BLaER1 treated with 17β-estradiol and CSF1 and Interleukin-3, amounts not matched to agents 10 nM and 100 nM (cell line): ENCODE measurements at regions not wholly inside any gene's neighbourhood (a gene's known extent, or its start where the extent isn't known, plus 50 kb on each side); places are given as distances from the start of the nearest gene placed in this dataset.

Experiments used
- H3K27ac ChIP-seq, 11 experiments: shearing (Covaris generic); formaldehyde crosslinking; 2 replicates each; pipeline ENCODE4 v1.8.1; 2022
- H3K27me3 ChIP-seq, 11 experiments: shearing (Covaris generic); formaldehyde crosslinking; 2 replicates each; pipeline ENCODE4 v1.8.1; 2022
- H3K36me3 ChIP-seq, 11 experiments: shearing (Covaris generic); formaldehyde crosslinking; 2 replicates each; pipeline ENCODE4 v1.8.1; 2022
- H3K4me1 ChIP-seq, 10 experiments: shearing (Covaris generic); formaldehyde crosslinking; 2 replicates each; pipeline ENCODE4 v1.8.1; 2022
- H3K4me2 ChIP-seq, 11 experiments: shearing (Covaris generic); formaldehyde crosslinking; 2 replicates each; pipeline ENCODE4 v1.8.1; 2022
- H3K4me3 ChIP-seq, 10 experiments: shearing (Covaris generic); formaldehyde crosslinking; 2 replicates each; pipeline ENCODE4 v1.8.1; 2022
- H3K9ac ChIP-seq, 11 experiments: shearing (Covaris generic); formaldehyde crosslinking; 2 replicates each; pipeline ENCODE4 v1.8.1; 2022
- H3K9me3 ChIP-seq, 11 experiments: shearing (Covaris generic); formaldehyde crosslinking; replicated peaks in 1 of 11; 2 replicates each; pipeline ENCODE4 v1.8.1; 2022
- H4K20me1 ChIP-seq, 11 experiments: shearing (Covaris generic); formaldehyde crosslinking; 2 replicates each; pipeline ENCODE4 v1.8.1; 2022
- Cebpa-rat ChIP-seq, 11 experiments: shearing (Covaris generic); IDR thresholded peaks; 2 replicates each; pipeline ENCODE4 v1.8.1; 2022

- Histone ChIP-seq H3K9ac (no peak overlapping the region), H3K27ac (no peak overlapping the region), H3K9me3 (no peaks in the 10 kb centered on the region), H4K20me1 (no peaks in the 10 kb centered on the region), H3K36me3 (no peaks in the 10 kb centered on the region), H3K4me2 (no peak overlapping the region), H3K4me3 (no peak overlapping the region), H3K27me3 (no peaks in the 10 kb centered on the region), H3K4me1 (no peaks in the 10 kb centered on the region)
- no peak for TF ChIP-seq Cebpa-rat (IDR thresholded peaks at IDR 0.05)
Measured at GRCh38 chr6:54474898-54475297, 166.7 kb downstream of the TINAG start.

- no peak overlapping the region for H3K27ac ChIP-seq
- H3K9me3 ChIP-seq: no peaks in the 10 kb centered on the region
- H3K36me3 ChIP-seq: no peaks in the 10 kb centered on the region
- TF ChIP-seq Cebpa-rat (IDR thresholded peaks at IDR 0.05): no peak
- no peak overlapping the region for H3K4me2 ChIP-seq
- no peak overlapping the region for H3K9ac ChIP-seq
- no peak overlapping the region for H3K4me3 ChIP-seq
- no peaks in the 10 kb centered on the region for H4K20me1 ChIP-seq
- H3K4me1 ChIP-seq: no peaks in the 10 kb centered on the region
- H3K27me3 ChIP-seq: no peaks in the 10 kb centered on the region
Measured at GRCh38 chr6:54481091-54481490, 172.8 kb downstream of the TINAG start.

GRCh38 chr6:54491431-54491830 is 183.2 kb downstream of the TINAG start:
- no peak for TF ChIP-seq Cebpa-rat (IDR thresholded peaks at IDR 0.05)
- H3K4me2 ChIP-seq: no peak overlapping the region

DNA sequence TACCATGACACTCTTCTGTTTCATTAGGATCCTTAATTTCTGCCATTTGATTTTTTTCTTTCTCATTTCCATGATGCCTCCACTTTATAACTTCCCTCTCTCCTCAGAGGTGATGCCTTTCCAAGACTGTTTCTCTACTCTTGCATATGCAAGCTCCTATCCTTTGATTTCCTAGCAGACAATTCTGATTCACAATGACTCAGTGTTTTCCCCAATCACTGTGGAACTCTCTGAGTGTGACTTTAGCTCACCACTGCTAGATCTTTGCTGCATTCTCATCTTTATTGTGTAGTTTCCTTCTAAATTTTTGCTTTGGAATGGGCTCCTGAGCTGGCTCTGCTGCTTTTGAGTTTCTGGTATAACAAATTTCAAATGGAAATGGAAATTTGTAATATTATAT is 184.9 kb downstream of the TINAG start:
- H3K27me3 ChIP-seq: no peaks in the 10 kb centered on the region
- no peak overlapping the region for H3K4me2 ChIP-seq
- H4K20me1 ChIP-seq: no peaks in the 10 kb centered on the region
- H3K4me1 ChIP-seq: no peaks in the 10 kb centered on the region
- H3K4me3 ChIP-seq: no peak overlapping the region
- H3K27ac ChIP-seq: no peak overlapping the region
- H3K36me3 ChIP-seq: no peaks in the 10 kb centered on the region
- peaks cover 0 to 9% (median 0%) of the 10 kb centered on the region in 11 experiments; a peak in 2 of 22 replicates for H3K9me3 ChIP-seq
- no peak for TF ChIP-seq Cebpa-rat (IDR thresholded peaks at IDR 0.05)
- H3K9ac ChIP-seq: no peak overlapping the region

More at GRCh38 chr6:54491431-54491830, 183.2 kb downstream of the TINAG start:
- Histone ChIP-seq H3K27me3 (no peaks in the 10 kb centered on the region), H4K20me1 (no peaks in the 10 kb centered on the region), H3K4me1 (no peaks in the 10 kb centered on the region), H3K9ac (no peak overlapping the region), H3K27ac (no peak overlapping the region), H3K9me3 (peaks cover 0 to 9% (median 0%) of the 10 kb centered on the region in 11 experiments; a peak in 2 of 22 replicates), H3K36me3 (no peaks in the 10 kb centered on the region), H3K4me3 (no peak overlapping the region)

- TF ChIP-seq Cebpa-rat (IDR thresholded peaks at IDR 0.05): no peak
- H3K27ac ChIP-seq: no peak overlapping the region
- H3K4me1 ChIP-seq: no peaks in the 10 kb centered on the region
Measured at GRCh38 chr6:54503144-54503543, 194.9 kb downstream of the TINAG start.

DNA sequence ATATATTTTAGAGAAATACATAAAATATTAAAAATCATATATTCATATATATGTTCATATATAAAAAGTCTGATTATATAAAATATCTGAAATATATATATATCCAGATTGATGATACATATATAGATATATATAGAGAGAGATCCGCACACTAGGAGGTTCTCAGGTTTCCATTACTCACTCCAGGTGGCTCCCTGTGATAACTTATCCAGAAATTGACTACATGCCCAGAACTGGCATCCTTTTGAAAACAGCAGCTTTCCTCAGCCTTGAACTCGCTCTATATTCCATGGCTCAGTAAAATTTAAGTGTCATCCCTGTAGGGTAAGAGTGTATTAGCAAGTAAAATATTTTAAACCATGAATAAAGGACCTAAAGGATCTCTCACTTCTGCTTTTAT is 206.8 kb downstream of the TINAG start:
- Histone ChIP-seq H3K36me3 (no peaks in the 10 kb centered on the region), H3K9ac (no peak overlapping the region), H3K4me3 (no peak overlapping the region), H3K27ac (no peak overlapping the region), H3K27me3 (no peaks in the 10 kb centered on the region), H3K4me2 (no peak overlapping the region), H3K4me1 (no peaks in the 10 kb centered on the region), H3K9me3 (no peaks in the 10 kb centered on the region), H4K20me1 (no peaks in the 10 kb centered on the region)
- TF ChIP-seq Cebpa-rat (IDR thresholded peaks at IDR 0.05): no peak

More at GRCh38 chr6:54503144-54503543, 194.9 kb downstream of the TINAG start:
- H3K9ac ChIP-seq: no peak overlapping the region
- no peaks in the 10 kb centered on the region for H3K36me3 ChIP-seq
- no peak overlapping the region for H3K4me2 ChIP-seq
- H4K20me1 ChIP-seq: no peaks in the 10 kb centered on the region
- H3K27me3 ChIP-seq: no peaks in the 10 kb centered on the region
- peaks cover 6 to 10% (median 9%) of the 10 kb centered on the region in 11 experiments; a peak in 19 of 22 replicates for H3K9me3 ChIP-seq
- H3K4me3 ChIP-seq: no peak overlapping the region

GRCh38 chr6:54515713-54516112 is 207.5 kb downstream of the TINAG start:
- no peak overlapping the region for H3K9ac ChIP-seq
- no peak overlapping the region for H3K4me3 ChIP-seq

GRCh38 chr6:54516321-54516720 is 208.1 kb downstream of the TINAG start:
- H3K9ac ChIP-seq: no peak overlapping the region
- H3K4me2 ChIP-seq: no peak overlapping the region
- H3K27ac ChIP-seq: no peak overlapping the region
- H3K27me3 ChIP-seq: no peaks in the 10 kb centered on the region
- no peaks in the 10 kb centered on the region for H4K20me1 ChIP-seq
- H3K9me3 ChIP-seq: no peaks in the 10 kb centered on the region
- no peaks in the 10 kb centered on the region for H3K4me1 ChIP-seq
- TF ChIP-seq Cebpa-rat (IDR thresholded peaks at IDR 0.05): no peak
- no peak overlapping the region for H3K4me3 ChIP-seq
- H3K36me3 ChIP-seq: no peaks in the 10 kb centered on the region

More at GRCh38 chr6:54515713-54516112, 207.5 kb downstream of the TINAG start:
- TF ChIP-seq Cebpa-rat (IDR thresholded peaks at IDR 0.05): no peak
- no peaks in the 10 kb centered on the region for H3K9me3 ChIP-seq
- H3K27me3 ChIP-seq: no peaks in the 10 kb centered on the region
- no peak overlapping the region for H3K27ac ChIP-seq
- H4K20me1 ChIP-seq: no peaks in the 10 kb centered on the region
- H3K4me2 ChIP-seq: no peak overlapping the region
- no peaks in the 10 kb centered on the region for H3K36me3 ChIP-seq
- H3K4me1 ChIP-seq: no peaks in the 10 kb centered on the region

DNA sequence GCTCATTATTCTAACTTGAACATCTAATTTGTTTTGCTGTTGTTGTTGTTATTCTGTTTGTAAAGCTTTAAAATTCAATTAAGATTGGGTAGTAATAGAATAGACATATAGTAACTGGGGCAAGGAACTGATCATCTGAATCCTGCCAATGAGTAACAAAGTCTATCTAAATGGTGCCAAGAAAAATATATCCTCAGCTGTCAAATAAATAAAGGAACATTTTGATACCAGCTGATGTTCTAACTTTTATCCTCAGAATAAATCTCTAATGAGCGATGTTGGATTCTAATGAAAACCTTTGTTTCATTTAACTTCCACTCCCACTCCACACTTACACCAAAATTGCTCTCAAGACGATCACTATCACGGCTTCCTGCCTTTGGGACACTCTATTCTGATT is 210.9 kb downstream of the TINAG start:
- Histone ChIP-seq H3K4me2 (no peak overlapping the region), H3K36me3 (no peaks in the 10 kb centered on the region), H4K20me1 (no peaks in the 10 kb centered on the region), H3K27ac (no peak overlapping the region), H3K4me3 (no peak overlapping the region), H3K9ac (no peak overlapping the region), H3K27me3 (no peaks in the 10 kb centered on the region), H3K9me3 (no peaks in the 10 kb centered on the region), H3K4me1 (no peaks in the 10 kb centered on the region)
- TF ChIP-seq Cebpa-rat (IDR thresholded peaks at IDR 0.05): no peak

DNA sequence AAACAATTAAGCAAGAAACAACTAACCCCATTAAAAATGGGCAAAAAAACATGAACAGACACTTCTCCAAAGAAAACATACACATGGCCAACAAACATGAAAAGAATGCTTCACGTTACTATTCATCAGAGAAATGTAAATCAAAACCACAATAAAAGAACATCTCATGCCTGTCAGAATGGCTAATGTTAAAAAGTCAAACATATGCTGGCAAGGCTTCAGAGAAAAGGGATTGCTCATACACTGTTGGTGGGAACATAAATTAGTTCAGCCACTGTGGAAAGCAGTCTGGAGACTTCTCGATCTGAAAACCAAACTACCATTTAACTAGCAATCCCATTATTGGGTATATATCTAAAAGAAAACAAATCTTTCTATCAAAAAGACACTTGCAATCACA is 217.5 kb downstream of the TINAG start:
- H3K4me3 ChIP-seq: no peak overlapping the region
- no peaks in the 10 kb centered on the region for H4K20me1 ChIP-seq
- no peaks in the 10 kb centered on the region for H3K4me1 ChIP-seq
- no peak overlapping the region for H3K4me2 ChIP-seq
- no peak overlapping the region for H3K9ac ChIP-seq
- no peak overlapping the region for H3K27ac ChIP-seq
- no peak for TF ChIP-seq Cebpa-rat (IDR thresholded peaks at IDR 0.05)
- peaks cover 0 to 13% (median 7%) of the 10 kb centered on the region in 11 experiments; a peak in 8 of 22 replicates for H3K9me3 ChIP-seq
- no peaks in the 10 kb centered on the region for H3K36me3 ChIP-seq
- no peaks in the 10 kb centered on the region for H3K27me3 ChIP-seq
